Right lobe of liver (tissue), 6 donors: ENCODE measurements at regions not wholly inside any gene's neighbourhood (a gene's known extent, or its start where the extent isn't known, plus 50 kb on each side); places are given as distances from the start of the nearest gene placed in this dataset.

Source experiments
- ATAC-seq, 4 donors: fragments of 200-7000 bp; cut with Tn5 transposase; one replicate each; pipeline ENCODE4 v1.9.1; 2020; ENCODE audit warnings: mild to moderate bottlenecking in 4 of 4, moderate library complexity in 4 of 4
- DNase-seq, 3 donors: peaks; one replicate each; pipeline ENCODE4 v3.0.0-alpha.2; 2020
- H3K27ac ChIP-seq, 3 donors: fragments of 200-600 bp; one replicate each; pipeline ENCODE4 v1.8.0; 2022
- H3K27me3 ChIP-seq, 2 donors: fragments of 200-600 bp; one replicate each; pipeline ENCODE4 v1.8.0; 2022
- H3K36me3 ChIP-seq, 4 donors: fragments of 200-600 bp; sonication (generic) in 1 of 4; one replicate each; pipeline versions ENCODE4 v1.5.1 to v1.8.0; 2017 to 2022; ENCODE audit warnings: control low read depth in 1 of 4
- H3K4me1 ChIP-seq, 4 donors: fragments of 200-600 bp; sonication (generic) in 1 of 4; one replicate each; pipeline versions ENCODE4 v1.5.1 to v1.8.0; 2017 to 2022; ENCODE audit warnings: control low read depth in 1 of 4
- H3K4me3 ChIP-seq, 3 donors: fragments of 200-600 bp; one replicate each; pipeline ENCODE4 v1.8.0; 2022
- H3K9me3 ChIP-seq, 4 donors: fragments of 200-600 bp; sonication (generic) in 1 of 4; one replicate each; pipeline versions ENCODE4 v1.5.1 to v1.8.0; 2017 to 2022; ENCODE audit warnings: control low read depth in 1 of 4
- CTCF ChIP-seq, 4 donors: fragments of 200-600 bp in 3 of 4; fragments of 450-650 bp in 1 of 4; IDR thresholded peaks; one replicate each; pipeline versions ENCODE4 v1.5.1 to v1.8.0; 2016 to 2022; ENCODE audit warnings: antibody characterized with exemption in 4 of 4, mild to moderate bottlenecking in 2 of 4
- POLR2A ChIP-seq: fragments of 450-650 bp; IDR thresholded peaks from one replicate; pipeline ENCODE4 v1.6.1; 2017; ENCODE audit warnings: antibody characterized with exemption, mild to moderate bottlenecking
- WGBS: methylation state at CpG from one replicate; pipeline ENCODE4 v1.1.6; 2018; ENCODE audit warnings: low coverage, low lambda C conversion rate; ENCODE audit not compliant: insufficient coverage; ENCODE audit errors: missing lambda C conversion rate; 5-methylcytosine and 5-hydroxymethylcytosine counted together
- intact Hi-C, 2 donors: fragments of 100-400 bp; cut with DNase I; formaldehyde crosslinking; loops; one replicate each; pipeline versions ENCODE4 v1.11.2 to v1.14.1; 2022
- donor health status: DM: no; HTN: yes; CAD: no.
- donor health status: DM: no; HTN: no; CAD: no.
- donor health status: DM: no; HTN: no; CAD: no.
- donor health status: DM: no; HTN: yes; CAD: no.
- donor health status: DM: no; HTN: yes; CAD: no.

DNA sequence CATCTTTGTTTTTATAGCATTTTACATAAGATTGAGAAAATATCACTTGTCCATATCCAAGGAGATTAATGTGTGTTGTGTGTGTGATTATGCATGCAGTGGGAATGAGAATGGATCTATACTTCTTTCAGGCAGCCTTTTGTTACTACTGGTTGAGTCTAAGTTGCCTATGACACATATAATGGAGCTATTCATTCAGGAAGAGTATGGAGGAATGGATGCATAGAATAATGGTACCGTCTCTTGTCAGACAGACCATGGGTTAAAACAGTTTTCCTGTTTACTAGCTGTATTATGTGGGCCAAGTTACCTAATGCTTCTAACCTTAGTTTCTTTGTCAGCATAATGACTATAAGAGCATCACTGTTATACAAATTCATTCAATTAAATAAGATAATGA is 155.4 kb upstream of the KYNU start:
- Histone ChIP-seq H3K27ac (no peak overlapping the region), H3K36me3 (no peaks in the 10 kb centered on the region), H3K4me1 (no peaks in the 10 kb centered on the region), H3K27me3 (no peaks in the 10 kb centered on the region), H3K4me3 (no peak overlapping the region), H3K9me3 (no peaks in the 10 kb centered on the region)
- DNase-seq (no peak), ATAC-seq (no peak)
- WGBS, result 94% methylated on average over 1 of the region's 1 CpG
- intact Hi-C loops, result no loop called here
- TF ChIP-seq CTCF (IDR thresholded peaks at IDR 0.05) (no peak), POLR2A (no peak)

GRCh38 chr2:142721015-142721414 is 156.4 kb upstream of the KYNU start:
- intact Hi-C loops, result no loop called here
- Histone ChIP-seq H3K4me3 (no peak overlapping the region), H3K27me3 (no peaks in the 10 kb centered on the region), H3K4me1 (no peaks in the 10 kb centered on the region), H3K9me3 (no peaks in the 10 kb centered on the region), H3K27ac (no peak overlapping the region), H3K36me3 (no peaks in the 10 kb centered on the region)
- ATAC-seq (no peak), DNase-seq (no peak)
- 72% methylated on average over 2 of the region's 2 CpGs for WGBS
- TF ChIP-seq CTCF (IDR thresholded peaks at IDR 0.05), result no peak
- no peak for TF ChIP-seq POLR2A

- intact Hi-C loops, result no loop called here
- no peak overlapping the region for H3K27ac ChIP-seq
- H3K36me3 ChIP-seq, result no peaks in the 10 kb centered on the region
- no peaks in the 10 kb centered on the region for H3K4me1 ChIP-seq
- no peak for ATAC-seq
- no peak overlapping the region for H3K4me3 ChIP-seq
- no peak for DNase-seq
- no peaks in the 10 kb centered on the region for H3K9me3 ChIP-seq
- no peaks in the 10 kb centered on the region for H3K27me3 ChIP-seq
- TF ChIP-seq POLR2A (no peak), CTCF (IDR thresholded peaks at IDR 0.05) (no peak)
- WGBS, result 59% methylated on average over 7 of the region's 7 CpGs
Observed at GRCh38 chr2:142718576-142719155, 158.8 kb upstream of the KYNU start.

DNA sequence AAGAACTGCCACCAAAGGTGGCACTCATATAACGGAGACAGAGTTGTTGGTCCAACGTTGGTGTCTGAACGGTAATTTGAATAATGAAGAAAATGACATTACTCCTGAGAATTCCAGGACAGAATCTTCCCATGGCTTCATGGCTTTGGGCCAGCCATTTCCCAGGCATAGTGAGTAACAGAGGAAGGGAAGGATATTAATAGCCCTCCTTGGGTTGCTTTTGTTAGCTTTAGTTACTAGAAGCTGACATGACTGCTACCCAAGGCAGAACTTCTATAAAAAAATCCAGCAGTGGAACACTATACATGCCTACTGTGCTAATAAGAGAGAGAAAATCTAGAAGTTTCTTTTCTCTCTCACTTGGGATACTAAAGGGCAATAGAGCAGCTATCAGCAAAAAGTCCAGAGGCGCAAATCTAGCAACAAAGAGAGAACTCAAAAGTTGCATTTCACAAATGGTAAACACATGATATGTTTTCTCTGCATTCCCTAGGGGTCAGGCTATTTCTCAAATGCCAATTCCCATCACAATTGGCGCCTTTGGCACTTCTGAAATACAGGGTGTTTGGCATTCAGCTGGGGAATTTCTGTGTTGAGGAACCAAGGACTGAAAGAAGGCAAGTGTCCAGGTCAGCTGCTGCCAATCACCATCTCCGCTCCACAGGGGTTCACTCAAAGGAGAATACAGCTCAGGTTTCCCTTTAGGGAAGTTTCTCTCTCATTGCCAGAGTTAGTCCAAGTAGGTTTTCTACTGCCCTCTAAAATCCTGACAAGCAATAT is 160.8 kb upstream of the KYNU start:
- intact Hi-C loops, result no loop called here
- no peak for DNase-seq
- no peak for TF ChIP-seq POLR2A
- no peak for TF ChIP-seq CTCF (IDR thresholded peaks at IDR 0.05)
- H3K4me1 ChIP-seq, result no peaks in the 10 kb centered on the region
- ATAC-seq, result no peak
- 79% methylated on average over 5 of the region's 6 CpGs for WGBS
- no peaks in the 10 kb centered on the region for H3K36me3 ChIP-seq
- no peaks in the 10 kb centered on the region for H3K27me3 ChIP-seq
- H3K4me3 ChIP-seq, result no peak overlapping the region
- no peak overlapping the region for H3K27ac ChIP-seq
- no peaks in the 10 kb centered on the region for H3K9me3 ChIP-seq
